HG02852 (cell line): ENCODE measurements at regions not wholly inside any gene's neighbourhood (a gene's known extent, or its start where the extent isn't known, plus 50 kb on each side); places are given as distances from the start of the nearest gene placed in this dataset.

Experiments
- ATAC-seq: cut with Tn5 transposase; IDR thresholded peaks from one replicate; pipeline ENCODE4 v1.9.1; 2021; ENCODE audit warnings: mild to moderate bottlenecking, moderate library complexity; ENCODE audit not compliant: unreplicated experiment

GRCh38 chr2:15852811-15853210 is 87.5 kb upstream of the MYCN start:
- ATAC-seq, result no peak

DNA sequence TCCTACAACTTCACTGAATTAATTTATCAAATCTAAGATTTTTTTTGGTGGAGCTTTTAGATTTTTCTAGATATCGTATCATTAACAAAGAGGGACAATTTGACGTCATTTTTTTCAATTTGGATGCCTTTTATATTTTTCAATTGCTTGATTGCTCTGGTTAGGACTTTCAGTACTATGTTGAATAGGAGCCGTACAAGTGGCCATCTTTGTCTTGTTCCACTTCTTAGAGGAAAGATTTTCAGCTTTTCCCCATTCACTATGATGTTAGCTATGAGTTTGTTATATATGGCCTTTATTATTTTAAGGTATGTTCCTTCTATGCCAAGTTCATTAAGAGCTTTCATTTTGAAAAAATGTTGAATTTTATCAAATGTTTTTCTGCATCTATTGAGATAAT is 86.4 kb upstream of the MYCN start:
- ATAC-seq, result no peak

DNA sequence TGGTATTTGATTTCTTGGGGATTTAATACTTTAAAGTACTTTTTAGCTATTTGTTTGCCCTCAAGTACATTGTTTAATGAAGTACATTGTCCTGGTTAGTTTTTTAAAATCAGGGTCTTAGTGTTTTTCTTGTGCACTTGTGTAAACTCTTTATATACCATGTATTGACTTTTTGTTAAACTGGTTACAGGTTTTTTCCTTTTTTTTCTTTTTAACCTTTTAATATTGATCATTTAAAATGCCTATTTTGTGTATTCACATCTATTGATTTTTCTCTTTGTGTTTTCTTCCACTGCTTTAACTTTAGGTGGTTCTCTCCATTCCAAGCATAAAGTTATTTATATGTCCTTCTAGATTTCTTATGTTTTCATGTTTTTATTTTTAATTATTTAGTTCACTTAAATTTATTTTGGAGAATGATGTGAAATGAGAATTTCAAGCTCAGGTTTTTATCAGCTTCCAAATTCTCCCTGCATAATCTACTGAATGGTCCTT is 84.5 kb upstream of the MYCN start:
- ATAC-seq, result no peak

DNA sequence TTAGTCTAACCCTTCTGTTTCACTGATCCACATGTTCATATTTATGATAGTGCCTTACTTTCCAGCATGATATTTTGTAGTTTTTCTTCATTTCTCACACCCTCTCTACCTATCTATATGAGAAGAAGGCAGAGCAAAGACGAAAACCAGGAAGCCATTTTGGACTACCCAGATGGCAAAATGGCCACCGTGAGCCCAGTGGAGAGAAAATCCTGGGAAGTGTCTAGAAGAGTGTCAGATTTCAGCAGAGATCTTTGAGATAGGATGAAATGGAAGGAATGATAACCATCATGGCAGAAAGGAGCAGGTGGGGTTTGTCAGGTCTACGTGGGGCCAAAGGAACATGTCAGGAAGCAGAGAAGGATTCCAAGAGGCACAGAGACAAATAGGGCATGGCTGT is 84.0 kb upstream of the MYCN start:
- no peak for ATAC-seq

DNA sequence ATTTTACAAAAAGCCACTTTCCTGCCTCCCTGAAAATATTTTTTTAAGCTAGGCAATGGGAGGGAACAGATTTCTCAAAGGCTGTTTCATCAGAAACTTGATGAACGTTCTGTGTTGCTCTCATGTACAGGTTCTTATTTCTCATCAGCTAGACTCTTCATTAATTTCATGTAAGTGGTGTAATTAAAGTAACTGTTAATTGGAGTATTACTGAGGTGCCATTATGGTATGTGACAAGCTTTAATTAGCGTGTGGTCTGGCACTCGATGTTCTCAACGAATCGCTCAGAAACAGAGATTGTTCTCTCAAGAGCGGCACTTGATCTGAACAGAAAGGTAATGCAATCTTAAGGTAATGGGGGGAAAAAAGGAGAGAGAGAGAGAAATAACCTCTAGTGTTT is 81.9 kb upstream of the MYCN start:
- no peak for ATAC-seq

DNA sequence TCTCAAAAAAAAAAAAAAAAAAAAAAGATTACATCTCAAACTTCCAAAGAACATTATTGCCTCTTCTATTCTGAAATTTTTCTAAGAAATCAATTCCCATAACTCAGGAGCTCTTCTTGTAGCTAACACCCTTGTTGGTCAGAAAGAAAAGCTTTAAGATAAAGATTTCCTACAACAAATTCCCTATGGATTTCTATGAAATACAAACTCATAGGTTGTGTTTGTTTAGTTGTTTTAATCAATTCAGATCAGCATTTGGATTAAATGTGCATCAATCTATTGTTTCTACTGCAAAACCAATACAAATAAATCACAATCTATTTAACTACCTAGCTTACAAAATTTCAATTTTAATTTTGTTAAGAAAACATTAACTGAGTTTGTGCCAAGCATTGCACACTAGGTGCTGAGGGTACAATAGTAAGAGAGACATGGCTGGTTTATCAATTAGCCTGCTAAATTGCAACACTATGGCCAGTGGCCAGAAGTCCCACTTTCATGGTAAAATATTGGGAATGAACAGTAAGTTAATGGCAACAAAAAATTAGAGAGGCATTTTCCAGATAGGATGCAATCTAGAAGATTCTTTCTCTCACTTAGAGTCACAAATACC is 80.2 kb upstream of the MYCN start:
- ATAC-seq, result no peak

GRCh38 chr2:15860760-15861159 is 79.6 kb upstream of the MYCN start:
- ATAC-seq, result no peak

GRCh38 chr2:15861172-15861822 is 79.1 kb upstream of the MYCN start:
- ATAC-seq, result no peak

GRCh38 chr2:15861898-15862297 is 78.5 kb upstream of the MYCN start:
- ATAC-seq, result no peak

DNA sequence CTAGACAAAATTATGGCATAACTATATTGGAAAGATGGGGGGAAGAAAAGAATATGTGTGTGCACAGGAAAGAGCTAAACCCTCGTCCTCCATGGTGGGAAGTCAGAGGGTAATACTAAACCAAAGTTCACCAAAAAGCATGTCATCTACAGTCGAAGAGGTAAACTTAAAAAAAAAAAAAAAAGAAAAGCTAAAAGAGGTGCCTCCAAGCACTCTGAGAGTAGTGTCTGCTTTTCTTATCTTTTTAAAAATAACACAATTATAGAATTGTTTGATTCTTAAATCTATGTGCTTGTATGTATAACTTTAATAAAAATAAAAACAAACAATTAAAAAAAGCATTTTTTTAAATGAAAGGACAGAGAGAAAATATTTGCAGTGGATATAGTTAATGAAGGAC is 77.3 kb upstream of the MYCN start:
- ATAC-seq, result no peak

DNA sequence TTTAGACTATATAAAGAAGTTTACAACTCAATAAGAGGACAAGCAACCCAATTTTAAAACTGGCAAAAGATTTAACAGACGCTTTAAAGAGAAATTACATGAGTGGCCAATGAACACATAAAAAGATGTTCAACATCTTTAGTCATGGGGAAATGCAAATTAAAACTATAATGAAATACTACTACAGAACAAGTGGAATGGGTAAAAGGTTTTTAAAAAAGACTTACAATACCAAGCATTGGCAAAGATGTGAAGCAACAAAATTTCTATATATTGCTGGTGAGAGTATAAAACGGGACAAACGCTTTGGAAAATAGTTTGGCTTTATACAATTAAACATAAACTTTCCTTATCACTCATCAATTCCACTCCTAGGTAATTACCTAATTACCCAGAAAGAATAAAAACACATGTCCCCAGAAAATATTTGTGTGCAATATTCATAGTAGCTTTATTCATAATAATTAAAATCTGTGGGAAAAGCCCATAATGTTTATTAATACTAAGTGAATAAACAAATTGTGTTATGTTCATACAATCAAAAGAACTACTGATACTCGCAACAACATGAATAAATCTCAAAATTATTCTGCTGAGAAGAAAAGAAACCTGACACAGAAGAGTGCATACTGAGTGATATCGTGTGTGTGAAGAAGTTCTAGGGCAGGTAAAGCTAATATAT is 76.7 kb upstream of the MYCN start:
- no peak for ATAC-seq

DNA sequence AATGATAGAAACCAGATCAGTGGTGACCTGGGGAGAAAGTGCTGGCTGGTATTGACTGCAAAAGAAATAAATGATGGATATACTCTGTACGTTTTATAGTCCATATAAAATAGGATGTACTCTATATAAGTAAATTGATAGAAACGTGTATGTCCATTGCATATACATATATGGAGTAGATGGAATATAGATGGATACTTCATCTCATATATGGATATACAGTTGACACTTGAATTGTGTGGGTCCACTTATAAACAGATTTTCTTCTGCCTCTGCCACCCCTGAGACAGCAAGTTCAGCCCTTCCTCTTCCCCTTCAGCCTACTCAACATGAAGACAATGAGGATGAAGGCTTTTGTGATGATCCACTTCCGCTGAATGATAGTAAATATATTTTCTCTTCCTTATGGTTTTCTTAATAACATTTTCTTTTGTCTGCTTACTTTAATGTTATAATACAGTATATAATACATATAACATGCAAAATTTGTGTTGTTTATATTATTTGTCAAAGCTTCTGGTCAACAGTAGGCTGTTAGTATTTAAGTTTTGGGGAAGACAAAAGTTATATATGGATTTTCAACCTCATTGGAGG is 76.1 kb upstream of the MYCN start:
- ATAC-seq, result no peak

DNA sequence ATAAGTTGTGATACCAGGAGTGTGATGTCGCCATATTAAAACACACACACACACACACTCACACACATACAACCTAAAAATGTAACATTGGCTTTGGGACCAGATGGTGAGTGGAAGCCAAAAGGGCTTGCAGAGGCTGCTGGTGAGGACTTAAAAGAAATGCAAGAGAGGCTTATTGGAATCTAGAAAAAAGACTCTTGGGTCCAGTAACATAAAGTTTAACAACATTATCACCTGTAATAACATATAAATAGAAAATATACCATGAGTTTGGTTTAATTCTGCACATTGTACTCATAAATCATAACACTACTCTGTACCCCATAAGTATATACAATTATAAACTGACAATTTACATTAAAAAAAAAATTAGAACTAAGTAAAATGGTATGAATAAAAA is 74.4 kb upstream of the MYCN start:
- no peak for ATAC-seq

DNA sequence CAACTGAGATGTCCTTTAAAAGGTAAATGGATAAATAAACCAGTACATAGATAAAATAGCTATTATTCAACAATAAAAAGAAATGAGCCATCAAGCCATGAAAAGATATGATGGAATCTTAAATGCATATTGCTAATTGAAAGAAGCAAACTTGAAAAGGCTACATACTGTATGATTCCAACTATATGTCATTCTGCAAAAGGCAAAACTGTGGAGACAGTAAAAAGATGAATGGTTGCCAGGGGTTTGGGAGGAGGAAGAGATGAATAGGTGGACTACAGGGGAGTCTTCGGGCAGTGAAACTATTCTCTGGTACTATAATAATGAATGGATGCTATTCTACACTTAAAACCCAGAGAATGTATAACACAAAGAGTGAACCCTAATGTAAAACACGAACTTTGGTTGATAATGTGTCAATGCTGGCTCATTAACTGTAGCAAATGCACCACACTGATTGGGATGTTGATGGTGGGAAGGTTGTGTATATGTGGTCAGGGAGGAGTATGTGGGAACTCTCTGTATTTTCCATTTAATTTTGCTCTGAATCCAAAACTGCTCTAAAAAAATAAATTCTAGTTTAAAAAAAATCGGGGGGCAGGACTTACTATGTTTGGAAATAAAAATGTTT is 73.7 kb upstream of the MYCN start:
- ATAC-seq, result no peak

DNA sequence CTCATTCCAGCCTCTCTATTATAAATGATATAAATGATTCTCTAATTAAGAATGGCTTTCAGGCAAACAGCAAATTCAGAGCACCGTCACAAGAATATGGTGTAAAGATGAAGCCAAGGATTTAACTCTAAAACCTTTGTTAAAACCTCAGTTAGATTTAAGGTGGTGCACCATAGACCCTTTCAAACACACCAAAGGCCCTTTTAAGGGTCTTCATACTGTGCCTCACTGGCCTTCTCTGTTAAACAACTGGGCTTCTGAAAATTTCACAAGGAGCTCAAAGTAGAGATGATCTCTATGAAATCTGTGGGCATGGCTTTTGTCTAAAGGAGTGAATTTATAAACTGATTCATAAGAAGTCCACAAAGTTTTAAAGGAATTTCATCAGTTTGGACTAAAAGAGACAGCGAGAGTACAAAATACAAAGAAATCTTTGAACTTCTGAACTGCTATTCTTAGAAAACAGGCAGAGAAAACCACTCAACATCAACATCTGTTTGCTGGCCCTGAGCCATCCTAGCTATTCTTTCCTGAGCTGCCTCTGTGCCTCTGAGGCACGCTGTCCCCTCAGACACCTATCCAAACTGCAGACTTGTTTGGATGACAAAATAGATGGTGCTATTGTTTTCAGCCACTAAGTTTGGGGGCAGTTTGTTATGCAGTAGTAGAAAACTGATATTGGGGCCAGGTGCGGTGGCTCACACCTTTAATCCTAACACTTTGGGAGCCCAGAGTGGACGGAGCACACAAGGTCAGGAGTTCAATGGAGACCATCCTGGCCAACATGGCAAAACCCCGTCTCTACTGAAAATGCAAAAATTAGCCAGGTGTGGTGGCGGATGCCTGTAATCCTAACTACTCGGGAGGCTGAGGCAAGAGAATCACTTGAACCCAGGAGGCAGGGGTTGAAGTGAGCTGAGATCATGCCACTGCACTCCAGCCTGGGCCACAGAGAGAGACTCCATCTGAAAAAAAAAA is 72.9 kb upstream of the MYCN start:
- ATAC-seq, result no peak

GRCh38 chr2:15868186-15868585 is 72.2 kb upstream of the MYCN start:
- no peak for ATAC-seq

GRCh38 chr2:15868704-15869103 is 71.6 kb upstream of the MYCN start:
- no peak for ATAC-seq

DNA sequence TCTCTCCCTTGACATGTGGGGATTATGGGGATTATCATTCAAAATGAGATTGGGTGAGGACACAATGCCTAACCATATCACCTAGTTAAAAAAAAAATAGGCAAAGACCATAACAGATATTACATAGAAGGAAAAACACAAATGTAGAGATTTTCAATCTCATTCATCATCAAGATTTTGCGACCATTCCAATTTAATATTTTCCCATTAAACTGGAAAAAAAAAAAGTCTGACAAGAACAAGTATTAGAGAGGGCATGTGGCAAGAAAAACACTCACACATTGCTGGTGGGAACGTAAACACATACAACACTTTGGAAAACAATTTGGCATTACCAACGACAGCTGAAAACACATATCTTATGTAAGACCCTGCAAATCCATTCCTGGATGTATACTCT is 71.0 kb upstream of the MYCN start:
- no peak for ATAC-seq

GRCh38 chr2:15869871-15870270 is 70.5 kb upstream of the MYCN start:
- ATAC-seq, result no peak

GRCh38 chr2:15870565-15870964 is 69.8 kb upstream of the MYCN start:
- no peak for ATAC-seq
